ENCODE measurements at regions not wholly inside any gene's neighbourhood (a gene's known extent, or its start where the extent isn't known, plus 50 kb on each side); places are given as distances from the start of the nearest gene placed in this dataset.

DNA sequence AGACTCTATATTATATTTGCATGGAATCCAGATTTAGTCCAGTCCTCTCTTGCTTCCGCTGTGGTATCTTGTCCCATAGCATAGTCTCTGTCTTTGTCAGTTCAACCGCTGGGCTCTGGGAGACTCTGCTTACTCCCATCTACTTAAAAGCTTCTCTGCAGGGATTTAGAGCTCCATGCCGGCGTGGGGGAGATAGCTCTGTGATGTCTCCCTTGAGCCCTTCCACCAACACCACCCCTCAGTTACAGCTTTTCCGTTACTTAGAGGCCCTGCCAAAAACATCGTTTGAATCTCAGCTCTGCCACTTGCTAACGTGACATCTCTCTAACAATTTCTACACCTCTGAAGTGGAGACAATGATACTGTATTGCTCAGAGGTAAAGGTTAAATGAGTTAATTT lies 306.1 kb upstream of the ZNF608 start:
- H3K9me3 Mint-ChIP-seq (ENCODE audit: low read depth), result no peaks in the 10 kb centered on the region
- no peak for DNase-seq (ENCODE audit: low spot score, unreplicated experiment)
- no peaks in the 10 kb centered on the region for H3K36me3 Mint-ChIP-seq (ENCODE audit: insufficient read depth)
- no peak overlapping the region for H3K4me3 Mint-ChIP-seq (ENCODE audit: low read depth)
- peaks cover 10% of the 10 kb centered on the region for H3K4me1 Mint-ChIP-seq (ENCODE audit: low read depth)
- TF ChIP-seq CTCF (IDR thresholded peaks at IDR 0.05; ENCODE audit: unreplicated experiment), result no peak
- H3K27ac Mint-ChIP-seq, result no peak overlapping the region
- H3K27me3 Mint-ChIP-seq, result no peaks in the 10 kb centered on the region

- no peak for DNase-seq (ENCODE audit: low spot score, unreplicated experiment)
- no peaks in the 10 kb centered on the region for H3K9me3 Mint-ChIP-seq (ENCODE audit: low read depth)
- TF ChIP-seq CTCF (IDR thresholded peaks at IDR 0.05; ENCODE audit: unreplicated experiment), result no peak
- peaks cover 12% of the 10 kb centered on the region for H3K4me1 Mint-ChIP-seq (ENCODE audit: low read depth)
- no peaks in the 10 kb centered on the region for H3K36me3 Mint-ChIP-seq (ENCODE audit: insufficient read depth)
- no peaks in the 10 kb centered on the region for H3K27me3 Mint-ChIP-seq
- no peak overlapping the region for H3K27ac Mint-ChIP-seq
- no peak overlapping the region for H3K4me3 Mint-ChIP-seq (ENCODE audit: low read depth)
Observed at GRCh38 chr5:125053179-125053578, 306.7 kb upstream of the ZNF608 start.

GRCh38 chr5:125054146-125054545 lies 307.7 kb upstream of the ZNF608 start:
- Mint-ChIP-seq H3K27me3 (no peaks in the 10 kb centered on the region), H3K9me3 (ENCODE audit: low read depth) (no peaks in the 10 kb centered on the region), H3K36me3 (ENCODE audit: insufficient read depth) (no peaks in the 10 kb centered on the region), H3K27ac (no peak overlapping the region), H3K4me1 (ENCODE audit: low read depth) (peaks cover 21% of the 10 kb centered on the region), H3K4me3 (ENCODE audit: low read depth) (no peak overlapping the region)
- TF ChIP-seq CTCF (IDR thresholded peaks at IDR 0.05; ENCODE audit: unreplicated experiment), result no peak
- DNase-seq (ENCODE audit: low spot score, unreplicated experiment), result no peak

DNA sequence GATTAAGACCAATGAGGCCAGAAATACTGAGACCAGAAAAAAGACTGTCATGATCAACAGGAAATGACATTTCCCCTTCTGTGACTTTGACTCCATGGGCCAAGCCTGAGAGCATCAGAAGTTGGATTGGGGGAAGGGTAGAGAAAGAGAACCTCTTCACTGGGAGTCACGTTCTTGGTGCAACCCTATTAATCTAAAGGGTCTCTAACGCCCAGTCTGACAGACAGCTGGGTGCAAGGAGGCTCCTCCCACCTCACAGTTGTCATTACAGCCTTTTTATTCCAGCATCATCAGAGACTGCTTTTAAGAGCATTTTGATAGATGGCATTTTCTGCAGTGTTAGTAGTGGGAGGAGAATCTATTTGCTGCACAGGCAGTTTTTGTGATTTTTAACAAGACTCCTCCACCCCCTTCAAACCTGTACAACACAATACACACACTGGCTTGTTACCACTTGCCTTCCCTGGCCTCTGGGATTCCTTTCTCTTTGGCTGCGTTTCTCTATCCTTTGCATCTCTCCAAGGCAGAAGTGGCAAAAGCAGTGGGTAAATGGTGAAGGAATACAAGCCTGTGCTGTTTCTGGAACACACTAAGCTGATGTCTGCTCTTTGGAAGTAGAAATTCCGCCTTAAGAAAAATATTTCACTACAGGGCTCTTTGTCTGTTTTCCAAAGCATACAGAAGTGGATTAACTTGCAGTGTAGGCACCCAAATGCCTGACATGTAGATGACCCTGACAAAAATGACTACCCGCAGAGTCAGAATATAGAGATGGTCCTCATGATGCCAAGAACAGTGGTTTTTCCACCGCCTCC lies 310.4 kb upstream of the ZNF608 start:
- Mint-ChIP-seq H3K27ac (peak overlapping the region; percentile 53), H3K4me1 (ENCODE audit: low read depth) (peaks cover 22% of the 10 kb centered on the region), H3K27me3 (no peaks in the 10 kb centered on the region), H3K36me3 (ENCODE audit: insufficient read depth) (no peaks in the 10 kb centered on the region), H3K4me3 (ENCODE audit: low read depth) (no peak overlapping the region), H3K9me3 (ENCODE audit: low read depth) (no peaks in the 10 kb centered on the region)
- no peak for TF ChIP-seq CTCF (IDR thresholded peaks at IDR 0.05; ENCODE audit: unreplicated experiment)
- DNase-seq (ENCODE audit: low spot score, unreplicated experiment), result no peak

DNA sequence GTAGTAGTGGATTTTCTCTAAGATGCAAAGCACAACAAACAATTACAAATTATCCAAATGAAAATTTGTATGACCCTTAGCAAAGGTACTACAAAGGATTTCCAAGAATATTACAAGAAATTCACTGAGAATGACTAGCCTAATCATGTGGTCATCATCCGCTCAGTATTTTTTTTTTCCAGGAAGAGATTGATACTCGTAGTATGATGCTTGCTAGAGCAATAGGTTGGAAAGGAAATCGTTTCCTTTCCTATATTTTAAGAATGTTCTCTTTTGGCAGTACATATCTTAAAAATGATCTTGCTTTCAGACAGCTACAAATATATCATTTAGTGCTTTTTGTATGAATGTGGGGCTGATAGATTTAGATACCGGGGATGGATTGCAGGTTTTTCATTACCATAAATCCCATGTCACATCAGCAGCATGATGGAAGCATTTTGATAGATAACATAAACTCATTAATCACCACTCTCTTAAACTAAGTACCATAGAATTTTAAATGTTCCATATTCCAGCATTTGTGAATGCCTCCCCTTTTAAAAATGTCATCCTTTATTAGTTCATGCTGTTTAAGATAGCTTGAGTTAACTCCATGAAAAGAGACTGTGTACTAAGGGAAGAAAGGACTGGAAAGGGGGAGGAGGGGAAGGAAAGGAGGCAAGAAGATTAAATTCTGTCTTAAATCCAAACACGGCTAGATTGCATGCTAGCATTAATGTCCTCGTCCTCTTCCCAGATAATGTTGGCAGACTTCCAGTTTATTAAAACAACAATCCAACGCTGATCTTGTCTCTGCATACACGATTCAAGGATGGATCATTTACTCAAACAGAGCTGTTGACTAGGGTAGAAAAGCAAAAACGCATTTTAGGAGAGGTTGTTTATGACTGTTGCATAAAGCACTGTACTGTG lies 311.7 kb upstream of the ZNF608 start:
- H3K4me1 Mint-ChIP-seq (ENCODE audit: low read depth), result peaks cover 22% of the 10 kb centered on the region

More for the DNA sequence above, 311.7 kb upstream of the ZNF608 start:
- DNase-seq (ENCODE audit: low spot score, unreplicated experiment), result no peak
- H3K27me3 Mint-ChIP-seq, result no peaks in the 10 kb centered on the region
- no peak overlapping the region for H3K27ac Mint-ChIP-seq
- no peak overlapping the region for H3K4me3 Mint-ChIP-seq (ENCODE audit: low read depth)
- TF ChIP-seq CTCF (IDR thresholded peaks at IDR 0.05; ENCODE audit: unreplicated experiment), result no peak
- no peaks in the 10 kb centered on the region for H3K9me3 Mint-ChIP-seq (ENCODE audit: low read depth)
- no peaks in the 10 kb centered on the region for H3K36me3 Mint-ChIP-seq (ENCODE audit: insufficient read depth)
